Keratinocyte (primary cell): ENCODE measurements at regions not wholly inside any gene's neighbourhood (a gene's known extent, or its start where the extent isn't known, plus 50 kb on each side); places are given as distances from the start of the nearest gene placed in this dataset.

Source experiments
- EZH2 ChIP-seq: IDR thresholded peaks from one replicate; pipeline ENCODE4 v1.6.1; 2012; ENCODE audit warnings: inconsistent platforms, mild to moderate bottlenecking, low read length, moderate library complexity
- TF ChIP-seq, protein P1 (sequence below), 3 experiments: IDR thresholded peaks in 1 of 3; conservative IDR thresholded peaks in 1 of 3; optimal IDR thresholded peaks in 1 of 3; 2 replicates in 2 of 3; 3 replicates in 1 of 3; pipeline versions ENCODE3 to v1.5.1; 2011; ENCODE audit warnings: low read length in 3 of 3, mild to moderate bottlenecking in 3 of 3, moderate library complexity in 2 of 3, control low read depth in 1 of 3, inconsistent platforms in 1 of 3; ENCODE audit not compliant: insufficient read depth in 2 of 3; ENCODE audit errors: extremely low read depth in 1 of 3

DNA sequence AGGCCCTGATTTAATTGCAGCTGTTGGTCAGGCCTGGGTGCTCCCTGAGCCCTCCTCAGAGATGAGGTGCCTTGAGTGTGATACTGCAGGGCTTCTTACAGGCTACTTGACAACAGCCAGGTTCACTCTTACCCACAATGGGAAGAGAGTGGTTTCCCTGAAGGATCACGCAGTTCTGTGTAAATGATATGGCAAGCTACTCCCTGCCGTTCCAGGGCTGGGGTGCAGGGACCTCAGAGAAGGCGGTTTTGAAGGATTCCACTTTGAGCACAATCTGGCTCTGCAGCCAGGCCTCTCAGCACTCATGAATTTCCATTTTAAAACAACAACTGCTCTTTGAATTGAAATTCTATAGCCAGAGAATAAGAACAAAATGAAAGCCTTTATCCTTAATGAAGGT is 92.9 kb downstream of the SLC17A6 start:
- TF ChIP-seq, protein P1, sequence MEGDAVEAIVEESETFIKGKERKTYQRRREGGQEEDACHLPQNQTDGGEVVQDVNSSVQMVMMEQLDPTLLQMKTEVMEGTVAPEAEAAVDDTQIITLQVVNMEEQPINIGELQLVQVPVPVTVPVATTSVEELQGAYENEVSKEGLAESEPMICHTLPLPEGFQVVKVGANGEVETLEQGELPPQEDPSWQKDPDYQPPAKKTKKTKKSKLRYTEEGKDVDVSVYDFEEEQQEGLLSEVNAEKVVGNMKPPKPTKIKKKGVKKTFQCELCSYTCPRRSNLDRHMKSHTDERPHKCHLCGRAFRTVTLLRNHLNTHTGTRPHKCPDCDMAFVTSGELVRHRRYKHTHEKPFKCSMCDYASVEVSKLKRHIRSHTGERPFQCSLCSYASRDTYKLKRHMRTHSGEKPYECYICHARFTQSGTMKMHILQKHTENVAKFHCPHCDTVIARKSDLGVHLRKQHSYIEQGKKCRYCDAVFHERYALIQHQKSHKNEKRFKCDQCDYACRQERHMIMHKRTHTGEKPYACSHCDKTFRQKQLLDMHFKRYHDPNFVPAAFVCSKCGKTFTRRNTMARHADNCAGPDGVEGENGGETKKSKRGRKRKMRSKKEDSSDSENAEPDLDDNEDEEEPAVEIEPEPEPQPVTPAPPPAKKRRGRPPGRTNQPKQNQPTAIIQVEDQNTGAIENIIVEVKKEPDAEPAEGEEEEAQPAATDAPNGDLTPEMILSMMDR (optimal IDR thresholded peaks at IDR 0.05 in 1 of 3, IDR thresholded peaks at IDR 0.05 in 1 of 3, conservative IDR thresholded peaks at IDR 0.05 in 1 of 3; ENCODE audit: extremely low read depth in 1 of 3, insufficient read depth in 2 of 3, low read length in 3 of 3): no peak
- no peak for TF ChIP-seq EZH2
